ENCODE measurements at regions not wholly inside any gene's neighbourhood (a gene's known extent, or its start where the extent isn't known, plus 50 kb on each side); places are given as distances from the start of the nearest gene placed in this dataset.

GRCh38 chr9:118940473-118940872 lies 428.8 kb downstream of the BRINP1 start:
- TF ChIP-seq CTCF (IDR thresholded peaks at IDR 0.05) (no peak), EZH2 (IDR thresholded peaks at IDR 0.05) (no peak)
